Ascending aorta (tissue), 2 donors: ENCODE measurements at regions not wholly inside any gene's neighbourhood (a gene's known extent, or its start where the extent isn't known, plus 50 kb on each side); places are given as distances from the start of the nearest gene placed in this dataset.

Experiments
- DNase-seq, 2 donors: peaks; one replicate each; pipeline ENCODE4 v3.0.0-alpha.2; 2019; ENCODE audit warnings: low spot score in 2 of 2
- H3K27ac ChIP-seq, 2 donors: fragments of 200-600 bp; sonication (generic); one replicate each; pipeline ENCODE4 v1.5.1; 2016 to 2017; ENCODE audit warnings: mild to moderate bottlenecking in 1 of 2
- H3K27me3 ChIP-seq: fragments of 200-600 bp; sonication (generic); one replicate; pipeline ENCODE4 v1.5.1; 2017
- H3K36me3 ChIP-seq, 2 donors: fragments of 200-600 bp; sonication (generic); one replicate each; pipeline ENCODE4 v1.5.1; 2016
- H3K4me1 ChIP-seq, 2 donors: fragments of 200-600 bp; sonication (generic); one replicate each; pipeline ENCODE4 v1.5.1; 2016 to 2017; ENCODE audit warnings: mild to moderate bottlenecking in 1 of 2
- H3K4me3 ChIP-seq, 2 donors: fragments of 200-600 bp; sonication (generic); one replicate each; pipeline ENCODE4 v1.5.1; 2016 to 2017; ENCODE audit warnings: mild to moderate bottlenecking in 1 of 2
- H3K9me3 ChIP-seq, 2 donors: fragments of 200-600 bp; sonication (generic); one replicate each; pipeline ENCODE4 v1.5.1; 2016
- CTCF ChIP-seq, 3 experiments: fragments of 200-600 bp in 2 of 3; fragments of 450-650 bp in 1 of 3; sonication (generic) in 2 of 3; IDR thresholded peaks; one replicate each; pipeline ENCODE4 v1.5.1; 2016 to 2019; ENCODE audit warnings: antibody characterized with exemption in 3 of 3, mild to moderate bottlenecking in 1 of 3, moderate library complexity in 1 of 3
- intact Hi-C: fragments of 100-400 bp; cut with DNase I; formaldehyde crosslinking; loops from one replicate; pipeline ENCODE4 v1.15.1; 2023

- Histone ChIP-seq H3K36me3 (no peaks in the 10 kb centered on the region), H3K4me1 (no peaks in the 10 kb centered on the region), H3K27ac (no peak overlapping the region), H3K27me3 (no peaks in the 10 kb centered on the region), H3K9me3 (no peaks in the 10 kb centered on the region), H3K4me3 (no peak overlapping the region)
- no peak for DNase-seq
- TF ChIP-seq CTCF (IDR thresholded peaks at IDR 0.05), result no peak
- intact Hi-C loops, result no loop called here
Measured at GRCh38 chrX:129230850-129231512, 292.3 kb downstream of the SMARCA1 start.

GRCh38 chrX:129230168-129230567, 293.1 kb downstream of the SMARCA1 start:
- DNase-seq, result no peak
- no peak overlapping the region for H3K27ac ChIP-seq
- intact Hi-C loops, result no loop called here
- H3K27me3 ChIP-seq, result no peaks in the 10 kb centered on the region
- H3K4me3 ChIP-seq, result no peak overlapping the region
- no peaks in the 10 kb centered on the region for H3K36me3 ChIP-seq
- no peaks in the 10 kb centered on the region for H3K4me1 ChIP-seq
- no peak for TF ChIP-seq CTCF (IDR thresholded peaks at IDR 0.05)
- no peaks in the 10 kb centered on the region for H3K9me3 ChIP-seq

- Histone ChIP-seq H3K27ac (no peak overlapping the region), H3K9me3 (no peaks in the 10 kb centered on the region), H3K4me1 (no peaks in the 10 kb centered on the region), H3K4me3 (no peak overlapping the region), H3K27me3 (no peaks in the 10 kb centered on the region), H3K36me3 (no peaks in the 10 kb centered on the region)
- TF ChIP-seq CTCF (IDR thresholded peaks at IDR 0.05), result no peak
- no peak for DNase-seq
- intact Hi-C loops, result no loop called here
Measured at GRCh38 chrX:129227366-129227765, 295.9 kb downstream of the SMARCA1 start.

- no peak for DNase-seq
- Histone ChIP-seq H3K27me3 (no peaks in the 10 kb centered on the region), H3K4me3 (no peak overlapping the region), H3K4me1 (no peaks in the 10 kb centered on the region), H3K9me3 (no peaks in the 10 kb centered on the region), H3K27ac (no peak overlapping the region), H3K36me3 (no peaks in the 10 kb centered on the region)
- TF ChIP-seq CTCF (IDR thresholded peaks at IDR 0.05), result no peak
- intact Hi-C loops, result no loop called here
Measured at GRCh38 chrX:129193357-129193756, 329.9 kb downstream of the SMARCA1 start.

GRCh38 chrX:129188231-129188630, 335.1 kb downstream of the SMARCA1 start:
- TF ChIP-seq CTCF (IDR thresholded peaks at IDR 0.05), result no peak
- Histone ChIP-seq H3K4me3 (no peak overlapping the region), H3K36me3 (no peaks in the 10 kb centered on the region), H3K4me1 (no peaks in the 10 kb centered on the region), H3K27me3 (no peaks in the 10 kb centered on the region), H3K9me3 (no peaks in the 10 kb centered on the region), H3K27ac (no peak overlapping the region)
- intact Hi-C loops, result no loop called here
- no peak for DNase-seq

- H3K27me3 ChIP-seq, result no peaks in the 10 kb centered on the region
- no peak for TF ChIP-seq CTCF (IDR thresholded peaks at IDR 0.05)
- no peak overlapping the region for H3K4me3 ChIP-seq
- peaks cover 0 to 8% of the 10 kb centered on the region in 2 donors for H3K9me3 ChIP-seq
- no peaks in the 10 kb centered on the region for H3K4me1 ChIP-seq
- DNase-seq, result no peak
- no peak overlapping the region for H3K27ac ChIP-seq
- no peaks in the 10 kb centered on the region for H3K36me3 ChIP-seq
- intact Hi-C loops, result no loop called here
Measured at GRCh38 chrX:129176710-129177109, 346.6 kb downstream of the SMARCA1 start.
